ENCODE measurements at regions not wholly inside any gene's neighbourhood (a gene's known extent, or its start where the extent isn't known, plus 50 kb on each side); places are given as distances from the start of the nearest gene placed in this dataset.
"Not testable (repeated sequence)": the region's sequence is repeated elsewhere in the genome, so short reads cannot be mapped to it uniquely, and the experiment has no call there.

DNA sequence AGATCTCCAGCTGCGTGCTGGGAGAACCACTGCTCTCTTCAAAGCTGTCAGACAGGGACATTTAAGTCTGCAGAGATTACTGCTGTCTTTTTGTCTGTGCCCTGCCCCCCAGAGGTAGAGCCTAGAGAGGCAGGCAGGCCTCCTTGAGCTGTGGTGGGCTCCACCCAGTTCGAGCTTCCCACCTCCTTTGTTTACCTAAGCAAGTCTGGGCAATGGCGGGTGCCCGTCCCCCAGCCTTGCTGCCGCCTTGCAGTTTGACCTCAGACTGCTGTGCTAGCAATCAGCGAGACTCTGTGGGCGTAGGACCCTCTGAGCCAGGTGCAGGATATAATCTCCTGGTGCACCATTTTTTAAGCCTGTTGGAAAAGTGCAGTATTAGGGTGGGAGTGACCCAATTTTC lies 128.6 kb downstream of the ACTR3 start:
- not testable (repeated sequence) for DNase-seq

DNA sequence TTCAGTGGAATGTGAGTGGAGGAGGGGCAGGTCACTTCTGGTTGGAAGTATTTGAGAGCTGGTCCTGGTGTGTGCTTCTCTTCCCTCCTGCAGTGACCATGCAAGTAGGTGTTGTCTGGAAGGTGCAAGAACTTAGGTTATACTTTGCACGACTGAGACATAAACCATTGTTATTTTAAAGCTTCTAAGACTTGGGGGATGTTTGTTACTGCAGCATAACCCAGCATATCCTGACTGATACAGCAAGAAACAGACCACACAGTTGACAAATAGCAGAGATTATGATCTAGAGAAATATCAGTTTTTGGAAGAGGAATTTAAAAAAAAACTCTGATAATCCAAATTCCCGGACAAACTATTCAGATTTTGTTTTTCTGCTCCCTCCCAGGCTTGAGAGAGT lies 130.8 kb downstream of the ACTR3 start:
- DNase-seq = no peak

DNA sequence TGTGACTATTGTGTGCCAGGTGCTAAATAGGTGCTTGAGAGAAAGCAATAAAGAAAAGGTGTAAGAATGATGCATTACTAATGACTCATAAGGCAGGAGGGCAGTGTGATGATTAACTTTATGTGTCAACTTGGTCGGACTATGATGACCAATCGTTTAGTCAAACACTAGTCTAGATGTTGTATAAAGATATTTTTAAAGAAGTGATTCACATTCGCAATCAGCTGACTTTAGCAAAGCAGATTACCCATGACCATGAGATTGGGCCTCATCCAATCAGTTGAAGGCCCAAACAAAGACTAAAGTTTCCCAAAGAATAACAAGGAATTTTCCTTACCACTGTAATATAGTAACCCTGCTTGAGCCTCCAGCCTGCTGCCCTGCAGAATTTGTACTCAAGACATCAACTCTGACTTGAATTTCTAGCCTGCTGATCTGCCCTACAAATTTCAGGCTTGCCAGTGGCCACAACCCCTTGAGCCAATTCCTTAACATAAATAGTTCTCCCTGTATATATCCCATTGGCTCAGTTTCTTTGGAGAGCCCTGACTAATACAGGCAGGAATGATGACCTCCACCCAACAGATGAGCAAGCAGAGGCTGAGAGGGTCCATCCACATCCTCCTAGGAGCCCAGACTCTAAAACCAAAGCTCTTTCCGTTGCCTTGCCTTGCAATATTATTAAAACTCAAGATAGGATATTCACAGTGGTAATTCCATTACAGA lies 132.6 kb downstream of the ACTR3 start:
- DNase-seq = no peak

DNA sequence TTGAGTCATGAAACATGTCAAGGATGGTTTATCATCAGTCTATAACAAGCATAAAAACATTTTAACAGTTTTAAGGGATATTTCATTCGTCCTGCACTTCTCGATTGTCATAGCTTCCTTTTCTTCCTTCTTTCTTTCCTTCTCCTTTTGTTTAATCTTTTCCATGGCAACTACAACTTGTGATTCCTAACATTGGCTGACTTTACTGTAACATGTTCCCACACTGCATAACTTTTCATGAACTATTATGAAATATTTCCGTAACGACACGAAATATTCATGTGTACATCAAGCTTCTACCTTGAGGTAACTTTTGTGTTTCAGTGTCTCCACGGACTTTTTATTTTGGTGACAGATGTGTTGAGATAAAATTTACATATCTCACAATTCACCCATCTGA lies 134.4 kb downstream of the ACTR3 start:
- DNase-seq = no peak

GRCh38 chr2:114025030-114025429 lies 135.1 kb downstream of the ACTR3 start:
- no peak for DNase-seq

DNA sequence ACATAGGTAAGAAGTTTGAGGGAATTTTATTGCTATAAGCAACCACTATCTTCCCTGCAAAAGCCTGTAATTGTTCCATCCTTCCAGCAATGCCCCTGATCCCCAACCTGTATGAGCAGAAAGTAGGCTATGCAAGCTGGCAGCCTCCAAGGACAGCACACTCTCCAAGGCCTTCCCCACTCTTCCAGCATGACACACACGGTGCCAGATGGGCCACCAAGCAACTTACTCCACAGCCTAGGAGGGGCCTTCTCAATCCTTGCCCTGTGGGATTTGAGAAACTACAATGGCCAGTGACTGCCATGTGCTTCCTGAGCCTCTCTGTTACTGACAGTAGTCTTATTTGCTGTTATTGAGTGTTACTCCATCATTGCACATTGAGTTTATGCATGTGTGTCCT lies 137.5 kb downstream of the ACTR3 start:
- DNase-seq = no peak

DNA sequence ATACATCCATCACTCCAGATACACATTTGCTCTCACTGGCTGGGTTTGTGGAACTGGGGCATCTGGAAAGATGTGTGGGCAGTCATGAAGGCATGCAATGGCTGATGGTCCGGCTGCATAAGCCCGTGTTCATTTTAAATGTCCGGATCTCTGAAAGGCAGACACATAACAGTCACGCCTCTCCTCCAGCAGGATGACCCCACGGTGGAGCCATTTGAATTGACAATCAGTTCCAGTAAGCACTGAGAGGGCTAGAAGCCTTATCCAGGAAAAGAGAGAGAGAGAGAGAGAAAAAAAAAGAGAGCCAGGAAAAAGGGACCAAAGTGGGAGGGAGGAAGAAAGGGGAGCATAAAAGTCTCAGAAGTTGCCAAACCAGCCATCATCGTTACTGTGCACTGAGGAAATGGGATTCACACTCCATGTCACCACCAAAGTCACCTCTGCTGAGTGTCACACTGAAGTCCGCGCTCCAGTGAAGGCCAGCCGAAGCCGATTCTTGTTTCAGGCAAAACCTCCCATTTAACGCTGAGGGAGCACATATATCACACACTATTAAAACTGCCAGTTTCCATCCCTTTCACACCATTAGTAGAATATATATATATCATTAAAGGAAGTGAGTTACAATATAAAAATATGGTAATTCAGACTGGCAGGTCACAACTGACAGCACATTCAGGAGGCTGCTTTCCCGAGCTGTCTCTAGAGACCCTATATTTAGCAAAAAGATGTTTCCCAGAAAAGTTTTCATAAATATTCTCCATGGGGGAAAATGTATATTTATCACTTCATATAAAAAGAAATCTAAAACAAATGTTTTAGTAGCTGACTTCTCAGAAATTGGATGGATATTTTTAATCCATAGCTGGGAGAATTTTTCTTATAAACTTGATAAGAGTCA lies 142.0 kb downstream of the ACTR3 start:
- DNase-seq = no peak

DNA sequence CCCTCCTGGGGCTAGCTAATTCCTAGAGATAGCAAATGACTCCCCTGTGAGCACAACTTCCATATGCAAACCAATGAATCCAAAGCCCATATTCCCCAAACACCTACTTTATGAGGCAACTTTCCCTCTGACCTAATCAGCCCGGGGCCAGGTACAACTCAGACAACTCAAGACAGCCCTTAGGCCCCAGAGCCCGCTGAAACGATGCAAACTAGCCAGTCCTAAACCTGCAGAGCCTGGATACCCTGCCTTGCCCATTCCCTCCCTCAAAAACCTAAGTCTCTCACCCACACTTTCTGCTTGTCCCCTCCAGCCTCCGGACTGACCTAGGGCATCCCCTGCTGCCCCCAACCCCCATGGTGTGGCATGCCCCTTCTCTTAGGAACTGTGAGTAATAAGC lies 142.8 kb downstream of the ACTR3 start:
- DNase-seq = no peak

DNA sequence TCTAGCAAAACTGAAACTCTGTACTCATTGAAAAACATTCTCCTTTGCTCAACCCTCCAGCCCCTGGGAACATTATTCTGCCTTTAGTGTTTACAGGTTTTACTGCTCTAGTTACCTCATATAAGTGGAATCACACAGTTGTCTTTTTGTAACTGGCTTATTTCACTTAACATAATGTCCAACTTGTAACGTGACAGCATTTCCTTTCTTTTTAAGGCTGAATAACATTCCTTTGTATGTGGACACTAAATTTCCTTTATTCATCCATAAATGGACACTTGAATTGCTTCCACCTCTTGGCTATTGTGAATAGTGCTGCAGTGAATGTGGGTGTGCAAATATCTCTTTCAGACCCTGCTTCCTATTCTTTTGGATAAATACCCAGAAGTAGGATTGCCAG lies 144.9 kb downstream of the ACTR3 start:
- no peak for DNase-seq

DNA sequence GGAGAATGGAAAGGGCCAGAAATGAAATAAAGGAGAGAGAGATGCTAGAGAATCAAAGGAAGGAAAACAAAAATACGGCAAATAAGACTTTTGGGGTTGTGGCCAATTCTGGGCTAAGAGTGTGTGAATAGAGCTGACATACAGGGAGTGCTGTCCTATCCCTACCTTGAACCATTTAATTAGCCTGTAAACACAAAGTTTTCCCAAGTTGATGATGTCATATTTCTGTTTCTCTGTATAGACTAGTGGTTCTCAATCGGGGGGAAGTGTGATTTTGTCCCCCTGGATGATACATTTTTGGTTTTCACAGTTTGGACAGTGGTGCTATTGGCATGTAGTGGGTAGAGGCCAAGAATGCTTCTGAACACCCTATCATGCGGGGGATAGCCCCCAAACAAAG lies 148.8 kb downstream of the ACTR3 start:
- DNase-seq = no peak

- no peak for DNase-seq
These were observed 149.8 kb downstream of the ACTR3 start for GRCh38 chr2:114039677-114040076.

GRCh38 chr2:114040826-114041225 lies 150.9 kb downstream of the ACTR3 start:
- no peak for DNase-seq

DNA sequence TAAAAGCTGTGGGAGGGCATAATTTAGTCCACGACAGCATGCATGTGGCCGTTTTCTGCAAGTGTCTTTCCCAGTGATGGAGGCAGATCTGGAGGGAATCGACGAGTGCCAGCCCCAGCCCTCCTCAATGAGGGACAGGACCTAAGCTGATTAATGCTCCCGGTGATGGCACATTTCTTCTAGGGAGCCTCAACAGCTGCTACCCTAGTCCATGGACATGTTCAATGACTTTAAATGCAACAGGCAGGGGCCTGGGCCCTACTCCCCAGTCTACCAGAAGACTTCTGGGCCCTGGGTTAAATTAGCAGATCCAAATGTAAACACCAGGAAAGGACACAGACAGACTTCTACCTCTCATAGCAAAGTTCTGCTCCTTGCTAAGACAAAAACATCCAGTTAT lies 155.1 kb downstream of the ACTR3 start:
- DNase-seq = no peak

DNA sequence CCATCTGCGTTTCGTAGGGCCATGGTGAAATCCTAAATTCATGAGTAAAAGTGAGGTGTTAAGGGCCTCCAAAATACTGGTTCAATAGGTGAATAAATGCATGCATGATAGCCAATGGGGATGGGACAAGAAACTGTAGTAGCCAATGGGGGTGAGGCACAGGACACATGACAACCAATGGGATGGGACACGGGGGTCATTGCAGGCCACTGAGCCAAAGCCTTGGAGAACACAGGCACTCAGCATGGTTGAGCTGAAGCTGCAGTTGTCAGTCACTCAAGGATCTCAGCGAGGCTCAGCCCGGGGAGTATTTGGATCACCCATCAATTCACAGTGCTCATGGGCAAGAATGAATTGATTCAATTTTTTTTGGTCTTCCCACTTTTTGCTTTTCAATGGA lies 156.5 kb downstream of the ACTR3 start:
- no peak for DNase-seq

GRCh38 chr2:114046866-114047435 lies 157.1 kb downstream of the ACTR3 start:
- no peak for DNase-seq

DNA sequence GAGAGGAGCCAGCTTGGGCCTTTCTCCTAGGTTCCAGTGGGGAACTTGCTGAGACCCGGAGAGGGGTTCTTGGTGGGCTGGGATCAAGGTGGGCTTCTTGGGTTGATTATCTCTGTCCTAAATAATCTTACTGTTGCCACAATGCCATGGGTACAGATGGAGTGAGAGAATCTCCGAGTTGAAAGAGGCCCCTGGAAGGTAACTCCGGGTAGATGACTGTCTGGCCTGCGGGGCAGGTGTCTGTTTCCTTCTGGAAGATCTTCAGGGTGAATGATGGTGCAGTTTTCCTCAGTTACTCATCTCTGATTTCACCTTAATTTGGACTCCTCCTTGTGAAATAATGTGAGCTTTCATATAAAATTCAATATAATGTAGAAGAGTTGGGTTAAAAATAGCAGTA lies 159.4 kb downstream of the ACTR3 start:
- DNase-seq = no peak

DNA sequence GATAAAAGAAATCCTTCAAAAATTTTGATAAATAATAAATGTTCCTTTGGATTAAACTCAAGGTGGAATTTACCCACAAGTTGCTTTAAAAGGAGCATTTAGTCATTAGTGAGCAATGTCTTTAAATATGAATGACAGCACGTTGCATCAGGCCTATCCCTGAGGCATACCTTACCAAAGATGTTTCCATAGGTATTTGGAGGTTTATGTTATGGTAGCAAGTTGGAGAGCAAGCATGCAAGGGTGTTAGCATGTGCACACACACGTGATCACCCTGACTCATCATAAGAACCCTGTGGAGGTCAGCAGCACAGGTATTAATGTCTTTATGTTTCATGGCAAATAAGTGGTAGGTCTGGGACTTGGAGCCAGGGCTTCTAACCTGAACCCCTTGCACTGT lies 159.9 kb downstream of the ACTR3 start:
- DNase-seq = no peak

- no peak for DNase-seq
These were observed 166.6 kb downstream of the ACTR3 start for GRCh38 chr2:114056294-114057143.

DNA sequence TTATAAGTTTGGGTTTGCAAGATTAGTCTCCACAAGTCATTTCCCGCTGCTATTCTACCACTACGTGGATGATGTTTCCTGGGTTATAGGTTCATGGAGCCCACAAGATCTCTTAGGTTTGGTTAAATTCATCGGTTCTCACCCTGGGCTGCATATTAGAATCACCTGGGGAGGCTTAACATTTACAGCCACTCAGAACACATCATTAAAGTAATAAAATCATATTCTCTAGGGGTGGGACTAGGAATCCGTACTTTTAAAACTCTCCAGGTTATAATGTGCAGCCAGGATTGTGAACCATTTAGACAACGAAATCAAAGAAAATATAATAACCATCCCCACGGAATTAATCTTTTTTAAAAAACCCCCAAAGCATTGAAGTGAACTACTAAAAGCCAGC lies 167.7 kb downstream of the ACTR3 start:
- DNase-seq = no peak

GRCh38 chr2:114061566-114062098 lies 171.7 kb downstream of the ACTR3 start:
- no peak for DNase-seq

- DNase-seq = no peak
These were observed 173.5 kb downstream of the ACTR3 start for GRCh38 chr2:114063346-114063745.

- DNase-seq = no peak
These were observed 175.8 kb downstream of the ACTR3 start for GRCh38 chr2:114065731-114066130.
